ENCODE measurements at regions not wholly inside any gene's neighbourhood (a gene's known extent, or its start where the extent isn't known, plus 50 kb on each side); places are given as distances from the start of the nearest gene placed in this dataset.

DNA sequence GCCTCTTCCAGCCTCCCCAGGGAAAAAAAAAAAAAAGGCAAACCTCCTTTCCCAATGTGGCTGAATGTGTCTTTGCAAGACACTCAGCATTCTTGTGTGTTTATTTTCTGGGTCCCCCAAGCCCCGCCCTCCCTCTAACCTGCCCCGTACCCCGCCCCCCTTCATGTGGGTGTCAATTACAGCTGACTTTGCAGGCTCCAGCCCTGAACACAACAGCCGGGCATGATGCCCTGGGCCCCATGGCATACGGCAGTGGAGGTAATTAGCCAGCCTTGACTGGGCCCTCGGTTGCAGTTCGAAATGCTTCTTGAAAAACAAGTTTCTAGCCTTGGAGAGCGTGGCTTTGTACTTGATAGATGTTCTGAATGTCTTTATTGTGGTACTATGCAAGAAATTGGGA is 354.7 kb upstream of the RBFOX1 start:
- Histone ChIP-seq H3K36me3 (no peaks in the 10 kb centered on the region), H3K27me3 (no peaks in the 10 kb centered on the region), H3K4me1 (no peaks in the 10 kb centered on the region), H3K9me3 (no peaks in the 10 kb centered on the region), H3K4me3 (no peak overlapping the region), H3K27ac (no peak overlapping the region)
- 68 to 71% methylated on average over 8 of the region's 8 CpGs for WGBS, 2 donors
- ATAC-seq (ENCODE audit: low FRiP score in 2 of 2) (no peak), DNase-seq (no peak)
- no peak for TF ChIP-seq EP300 (IDR thresholded peaks at IDR 0.05)
- TF ChIP-seq POLR2AphosphoS5 (IDR thresholded peaks at IDR 0.05), result no peak
- TF ChIP-seq POLR2A (IDR thresholded peaks at IDR 0.05), result no peak
- TF ChIP-seq CTCF (IDR thresholded peaks at IDR 0.05), result no peak

DNA sequence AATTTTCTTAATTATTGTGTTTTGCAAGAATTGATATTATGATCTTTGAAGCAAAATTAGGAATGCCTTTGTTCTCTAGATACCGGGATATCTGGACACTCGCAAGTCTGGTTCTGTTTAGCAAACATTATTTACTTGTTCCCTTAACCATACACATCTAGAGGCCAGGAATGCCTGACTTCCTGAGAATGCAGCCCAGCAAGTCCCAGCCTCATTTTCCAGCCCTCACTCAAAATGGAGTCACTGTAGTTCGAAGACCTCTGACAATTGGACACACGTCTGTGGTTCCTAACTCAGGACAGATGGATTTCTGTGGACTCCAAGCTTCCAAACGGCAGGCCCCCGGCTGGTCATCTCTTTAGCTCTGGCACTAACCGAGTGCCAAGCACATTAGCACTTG is 355.4 kb upstream of the RBFOX1 start:
- no peak for ATAC-seq (ENCODE audit: low FRiP score in 2 of 2)
- 63 to 72% methylated on average over 7 of the region's 7 CpGs for WGBS, 2 donors
- no peak for TF ChIP-seq POLR2A (IDR thresholded peaks at IDR 0.05)
- no peak for TF ChIP-seq POLR2AphosphoS5 (IDR thresholded peaks at IDR 0.05)
- TF ChIP-seq CTCF (IDR thresholded peaks at IDR 0.05), result no peak
- no peak for TF ChIP-seq EP300 (IDR thresholded peaks at IDR 0.05)
- no peak for DNase-seq
- H3K27me3 ChIP-seq, result no peaks in the 10 kb centered on the region
- H3K9me3 ChIP-seq, result no peaks in the 10 kb centered on the region
- no peak overlapping the region for H3K27ac ChIP-seq
- no peak overlapping the region for H3K4me3 ChIP-seq
- no peaks in the 10 kb centered on the region for H3K36me3 ChIP-seq
- no peaks in the 10 kb centered on the region for H3K4me1 ChIP-seq

DNA sequence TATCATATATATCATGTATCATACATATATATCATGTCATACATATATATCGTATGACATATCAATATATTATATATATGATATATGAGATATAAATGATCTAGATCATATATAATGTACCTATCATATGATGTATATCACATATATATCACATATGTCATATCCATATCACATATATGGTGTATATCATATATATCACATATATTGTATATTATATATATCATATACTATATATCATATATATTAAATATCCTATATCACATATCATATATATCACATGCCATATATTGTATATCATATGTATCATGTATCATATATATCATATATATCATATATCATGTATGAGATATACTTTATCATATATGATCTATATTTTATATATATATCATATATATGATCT is 355.9 kb upstream of the RBFOX1 start:
- ATAC-seq (ENCODE audit: low FRiP score in 2 of 2) (no peak), DNase-seq (no peak)
- no peaks in the 10 kb centered on the region for H3K36me3 ChIP-seq
- H3K4me3 ChIP-seq, result no peak overlapping the region
- TF ChIP-seq POLR2AphosphoS5 (IDR thresholded peaks at IDR 0.05), result no peak
- no peak for TF ChIP-seq CTCF (IDR thresholded peaks at IDR 0.05)
- no peak for TF ChIP-seq EP300 (IDR thresholded peaks at IDR 0.05)
- TF ChIP-seq POLR2A (IDR thresholded peaks at IDR 0.05), result no peak
- no peaks in the 10 kb centered on the region for H3K27me3 ChIP-seq
- H3K27ac ChIP-seq, result no peak overlapping the region
- H3K4me1 ChIP-seq, result no peaks in the 10 kb centered on the region
- no peaks in the 10 kb centered on the region for H3K9me3 ChIP-seq
- 83 to 93% methylated on average over 1 of the region's 1 CpG for WGBS, 2 donors

GRCh38 chr16:6970171-6970857 is 362.3 kb upstream of the RBFOX1 start:
- 94 to 100% methylated on average over 2 to 3 of the region's 3 CpGs for WGBS, 2 donors
- Histone ChIP-seq H3K36me3 (no peaks in the 10 kb centered on the region), H3K27ac (no peak overlapping the region), H3K9me3 (no peaks in the 10 kb centered on the region), H3K4me3 (no peak overlapping the region), H3K27me3 (no peaks in the 10 kb centered on the region), H3K4me1 (no peaks in the 10 kb centered on the region)
- TF ChIP-seq POLR2AphosphoS5 (IDR thresholded peaks at IDR 0.05) (no peak), POLR2A (IDR thresholded peaks at IDR 0.05) (no peak), CTCF (IDR thresholded peaks at IDR 0.05) (no peak), EP300 (IDR thresholded peaks at IDR 0.05) (no peak)
- ATAC-seq (ENCODE audit: low FRiP score in 2 of 2), result no peak
- DNase-seq, result no peak

GRCh38 chr16:6969594-6969993 is 363.1 kb upstream of the RBFOX1 start:
- no peak overlapping the region for H3K27ac ChIP-seq
- TF ChIP-seq POLR2AphosphoS5 (IDR thresholded peaks at IDR 0.05) (no peak), POLR2A (IDR thresholded peaks at IDR 0.05) (no peak), EP300 (IDR thresholded peaks at IDR 0.05) (no peak), CTCF (IDR thresholded peaks at IDR 0.05) (no peak)
- no peak overlapping the region for H3K4me3 ChIP-seq
- H3K27me3 ChIP-seq, result no peaks in the 10 kb centered on the region
- 82 to 84% methylated on average over 4 to 5 of the region's 5 CpGs for WGBS, 2 donors
- no peak for DNase-seq
- H3K36me3 ChIP-seq, result no peaks in the 10 kb centered on the region
- no peaks in the 10 kb centered on the region for H3K4me1 ChIP-seq
- no peaks in the 10 kb centered on the region for H3K9me3 ChIP-seq
- no peak for ATAC-seq (ENCODE audit: low FRiP score in 2 of 2)
